HG03571 (cell line): ENCODE measurements at regions not wholly inside any gene's neighbourhood (a gene's known extent, or its start where the extent isn't known, plus 50 kb on each side); places are given as distances from the start of the nearest gene placed in this dataset.

Source experiments
- ATAC-seq: cut with Tn5 transposase; IDR thresholded peaks from one replicate; pipeline ENCODE4 v1.9.1; 2021; ENCODE audit not compliant: unreplicated experiment

GRCh38 chr2:126990200-126990599, 91.5 kb downstream of the TEX51 start:
- no peak for ATAC-seq

GRCh38 chr2:126990605-126991532, 92.2 kb downstream of the TEX51 start:
- ATAC-seq: no peak

- no peak for ATAC-seq
Measured at GRCh38 chr2:126994340-126994777, 95.7 kb downstream of the TEX51 start.

GRCh38 chr2:126995621-126996377, 97.1 kb downstream of the TEX51 start:
- ATAC-seq: no peak

- no peak for ATAC-seq
Measured at GRCh38 chr2:126996378-126996699, 97.6 kb downstream of the TEX51 start.
